Renal cortex interstitium (tissue), 11 donors: ENCODE measurements at regions not wholly inside any gene's neighbourhood (a gene's known extent, or its start where the extent isn't known, plus 50 kb on each side); places are given as distances from the start of the nearest gene placed in this dataset.
A peak's percentile ranks its signal among the peaks of the same experiment; 100 is the strongest.

Experiments
- DNase-seq, 11 donors: peaks; one replicate each; pipeline ENCODE4 v3.0.0-alpha.2; 2013; ENCODE audit warnings: low read depth in 9 of 11, low spot score in 4 of 11; ENCODE audit errors: extremely low read depth in 1 of 11

DNA sequence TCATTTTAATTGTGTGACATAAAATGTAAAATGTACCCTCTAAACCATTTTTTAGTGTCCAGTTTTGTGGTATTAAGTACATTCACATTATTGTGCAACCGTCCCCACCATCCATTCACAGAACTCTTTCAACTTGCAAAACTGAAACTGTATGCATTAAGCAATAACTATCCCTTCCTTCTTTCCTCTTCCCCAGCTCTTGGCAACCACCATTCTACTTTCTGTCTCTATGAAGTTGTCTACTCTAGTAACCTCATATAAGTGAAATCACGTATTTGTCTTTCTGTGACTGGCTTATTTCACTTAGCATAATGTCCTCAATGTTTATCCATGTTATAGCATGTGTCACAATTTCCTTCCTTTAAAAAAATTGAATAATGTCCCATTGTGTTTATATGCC, 142.4 kb downstream of the C9orf152 start:
- no peak for DNase-seq

DNA sequence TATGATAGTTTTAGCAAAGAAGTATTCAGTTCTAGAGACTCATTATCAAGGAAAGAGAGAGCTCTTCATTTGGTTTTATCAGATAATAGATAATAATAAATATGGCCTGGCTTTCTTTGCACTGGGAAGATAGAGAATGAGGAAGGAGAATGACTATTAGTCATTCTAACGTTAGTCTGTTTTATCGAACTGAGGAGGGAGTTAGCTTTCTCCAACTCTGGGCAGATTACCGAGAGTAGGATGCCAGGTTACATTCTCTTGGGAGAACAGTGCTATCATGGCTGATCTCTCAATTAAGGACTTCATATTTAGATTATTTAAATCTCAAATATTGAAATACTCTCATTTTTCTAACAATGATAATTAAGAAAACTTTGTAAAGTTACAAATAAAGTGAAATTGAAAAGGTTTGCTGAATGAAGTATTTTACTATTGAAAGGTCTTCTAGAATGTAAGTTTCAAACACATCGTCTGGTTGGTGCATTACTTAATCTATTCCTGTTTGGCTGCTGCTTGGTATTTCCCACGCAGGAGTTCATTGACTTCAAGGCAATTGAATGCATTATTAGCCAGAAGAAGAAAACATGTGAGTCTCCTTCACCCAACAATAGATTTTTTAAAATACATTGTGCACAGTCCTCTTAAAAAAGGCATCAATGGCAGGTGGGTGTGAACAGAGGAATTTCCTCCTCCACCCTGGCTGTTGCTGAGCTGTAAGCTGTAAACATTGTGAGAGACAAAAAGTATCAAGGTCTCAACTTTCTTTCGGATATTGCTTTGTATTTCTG, 140.8 kb downstream of the C9orf152 start:
- no peak for DNase-seq

DNA sequence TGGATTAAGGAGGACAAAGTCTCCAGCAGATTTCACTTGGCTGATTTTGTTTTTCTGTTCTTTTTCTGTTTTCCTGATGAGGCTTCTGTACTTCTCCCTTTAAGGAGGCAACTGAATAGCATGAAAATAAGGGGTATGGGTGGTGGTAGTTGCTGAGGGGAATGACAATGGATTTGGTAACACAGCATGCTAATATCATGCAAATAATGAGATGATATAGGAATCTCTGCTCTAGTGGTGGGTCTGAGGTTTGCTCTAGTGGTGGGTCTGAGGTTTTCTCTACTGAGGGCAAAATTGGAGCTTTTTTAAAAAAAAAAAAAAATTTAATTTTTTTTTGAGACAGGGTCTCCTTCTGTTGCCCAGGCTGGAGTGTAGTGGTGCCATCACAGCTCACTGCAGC, 139.7 kb downstream of the C9orf152 start:
- DNase-seq = no peak

GRCh38 chr9:110069326-110070248, 138.4 kb downstream of the C9orf152 start:
- no peak for DNase-seq

GRCh38 chr9:110072597-110073355, 135.2 kb downstream of the C9orf152 start:
- DNase-seq = no peak

GRCh38 chr9:110073356-110073905, 134.5 kb downstream of the C9orf152 start:
- DNase-seq = no peak

DNA sequence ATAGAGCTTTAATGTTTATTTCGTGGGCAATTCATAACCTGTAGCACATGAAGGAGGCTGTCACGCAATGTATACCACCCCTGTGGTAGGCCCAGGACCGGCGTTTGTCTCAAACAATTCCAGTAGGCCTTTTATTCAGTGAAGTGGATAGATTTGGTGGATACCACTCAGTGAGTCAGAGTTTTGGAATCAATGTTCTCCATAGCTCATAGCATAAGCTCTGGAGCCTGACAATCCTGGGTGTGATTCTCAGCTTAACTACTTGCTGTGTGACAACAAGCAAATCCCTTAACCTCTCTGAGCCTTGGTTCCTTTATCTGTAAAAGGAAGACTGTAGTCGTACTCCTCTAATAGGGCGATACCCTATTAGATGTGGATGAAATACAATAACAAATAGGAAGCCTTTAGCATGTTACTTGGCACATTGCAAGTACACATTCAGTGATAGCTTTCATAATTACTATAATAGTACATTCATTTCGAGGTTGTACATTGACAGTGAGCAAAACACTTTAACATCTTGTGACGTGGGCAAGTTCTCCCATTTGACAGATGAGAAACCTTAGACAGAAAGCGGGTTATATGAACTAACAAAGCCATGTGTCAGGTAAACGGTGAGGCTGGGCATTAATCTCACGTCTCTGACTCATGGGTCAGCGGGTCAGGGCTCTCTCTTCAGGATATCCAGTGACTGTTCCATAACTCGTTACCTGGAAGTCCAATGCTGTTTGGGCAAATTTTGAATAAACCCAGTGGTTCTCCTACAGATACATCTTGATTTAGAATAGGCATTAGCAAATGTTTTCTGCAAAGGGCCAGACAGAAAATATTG, 130.8 kb downstream of the C9orf152 start:
- DNase-seq = no peak

DNA sequence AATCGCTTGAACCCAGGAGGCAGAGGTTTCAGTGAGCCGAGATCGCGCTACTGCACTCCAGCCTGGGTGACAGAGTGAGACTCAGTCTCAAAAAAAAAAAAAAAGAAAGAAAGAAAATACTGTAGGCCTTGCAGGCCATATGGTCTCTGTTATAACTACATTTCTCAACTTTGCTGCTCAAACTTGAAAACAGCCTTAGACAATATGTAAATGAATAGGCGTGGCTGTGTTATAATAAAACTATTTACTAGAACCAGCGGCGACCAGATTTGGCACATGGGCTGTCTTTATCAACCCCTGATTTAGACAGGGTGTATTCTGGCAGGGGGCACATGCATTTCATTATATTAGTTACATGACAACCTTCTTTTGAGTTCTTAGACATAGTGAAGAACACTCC, 130.0 kb downstream of the C9orf152 start:
- no peak for DNase-seq

DNA sequence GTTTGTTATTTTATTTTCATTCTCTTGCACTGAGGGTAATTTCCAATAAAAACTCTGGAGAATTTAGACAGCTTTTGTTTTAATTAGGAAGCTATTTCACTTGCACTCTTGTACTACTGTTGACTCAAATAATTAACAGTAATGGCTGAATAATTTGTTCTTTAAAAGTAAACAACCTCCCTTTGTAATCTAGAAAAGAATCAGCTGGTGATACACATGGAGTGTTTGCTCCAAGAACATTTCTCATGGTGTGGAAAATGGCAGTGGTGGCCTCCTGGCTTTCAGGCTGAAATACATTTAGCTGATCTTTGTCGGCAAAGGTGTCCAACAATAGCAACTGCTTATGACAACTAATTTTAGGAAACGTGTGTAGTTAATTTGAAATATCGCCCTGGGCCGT, 129.4 kb downstream of the C9orf152 start:
- DNase-seq = peak in 3 of 11 donors; percentile 14 to 41 (median 23)

DNA sequence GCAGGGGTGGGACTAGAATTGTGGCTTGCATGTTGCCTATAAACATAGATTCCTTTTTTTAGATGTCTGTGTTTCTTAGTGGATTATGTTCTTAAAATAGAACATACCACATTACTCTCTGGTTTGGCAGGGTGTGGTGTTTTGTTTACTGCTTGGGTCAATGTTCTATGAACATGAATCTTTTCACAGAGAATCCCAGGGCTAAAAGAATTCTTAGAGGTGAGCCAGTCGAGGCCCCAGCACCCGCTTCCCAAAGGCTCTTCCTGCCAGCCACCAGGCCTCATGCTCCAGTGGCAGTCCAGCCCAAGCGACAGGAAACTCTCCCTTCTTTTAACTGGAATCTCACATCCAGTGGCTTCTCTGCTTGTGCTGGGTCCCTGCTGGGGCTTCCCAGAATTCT, 126.6 kb downstream of the C9orf152 start:
- no peak for DNase-seq

GRCh38 chr9:110083866-110084265, 124.1 kb downstream of the C9orf152 start:
- no peak for DNase-seq

DNA sequence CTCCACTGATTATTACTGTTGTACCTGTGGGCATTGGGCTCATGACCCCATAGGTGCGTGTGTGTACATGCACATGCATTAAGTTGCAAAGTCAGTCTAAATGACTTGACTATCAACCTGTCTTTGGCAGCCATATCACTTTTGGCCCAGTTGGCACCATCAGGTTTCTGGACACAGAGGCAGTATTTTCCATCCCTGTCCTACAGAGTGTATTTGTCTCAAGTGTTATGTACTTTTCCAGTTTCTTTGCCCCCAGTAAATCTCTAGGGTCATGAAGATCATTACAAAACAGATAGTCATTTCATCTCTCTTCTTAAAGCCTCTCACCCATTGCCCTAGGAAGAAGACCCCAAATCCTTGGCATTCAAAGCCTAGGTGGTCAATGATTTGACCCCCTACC, 121.4 kb downstream of the C9orf152 start:
- no peak for DNase-seq

GRCh38 chr9:110087605-110088004, 120.4 kb downstream of the C9orf152 start:
- no peak for DNase-seq

DNA sequence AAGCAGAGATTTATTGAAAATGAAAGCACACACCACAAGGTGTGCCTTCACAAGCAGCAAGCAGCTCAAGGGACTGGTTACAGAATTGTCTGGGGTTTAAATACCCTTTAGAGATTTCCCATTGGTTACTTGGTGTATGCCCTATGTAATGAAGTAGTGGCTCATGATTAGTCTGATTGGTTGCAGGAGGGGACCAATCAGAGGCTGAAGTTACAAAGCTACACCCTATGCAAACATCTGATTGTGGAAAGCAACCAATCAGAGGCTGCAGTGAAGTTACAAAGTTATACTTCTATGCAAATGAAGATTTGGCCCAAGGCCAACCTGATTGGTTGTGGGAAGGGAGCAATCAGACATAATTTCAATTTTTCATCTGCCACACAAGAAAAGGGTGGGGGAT, 119.9 kb downstream of the C9orf152 start:
- no peak for DNase-seq

- DNase-seq = no peak
These were observed 118.1 kb downstream of the C9orf152 start for GRCh38 chr9:110089681-110090370.

DNA sequence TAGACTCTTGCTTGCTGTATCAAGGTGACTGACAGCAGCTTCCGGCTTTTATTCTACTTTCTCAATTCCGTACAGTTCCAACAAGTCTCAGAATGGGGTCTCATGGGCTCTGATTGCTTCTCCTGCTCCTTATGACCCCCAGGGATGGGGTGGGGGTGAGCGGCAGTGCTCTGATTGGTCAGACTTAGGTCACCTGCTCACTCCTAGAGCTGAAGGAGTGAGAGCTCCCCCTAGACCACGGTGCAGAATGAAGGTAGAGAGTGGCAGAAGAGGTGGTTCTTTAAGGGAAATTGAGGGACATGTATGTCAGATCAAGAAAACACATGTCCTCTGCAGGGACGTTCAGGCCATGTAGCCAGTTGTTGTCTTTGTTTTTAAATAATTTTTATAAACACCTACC, 115.2 kb downstream of the C9orf152 start:
- no peak for DNase-seq

DNA sequence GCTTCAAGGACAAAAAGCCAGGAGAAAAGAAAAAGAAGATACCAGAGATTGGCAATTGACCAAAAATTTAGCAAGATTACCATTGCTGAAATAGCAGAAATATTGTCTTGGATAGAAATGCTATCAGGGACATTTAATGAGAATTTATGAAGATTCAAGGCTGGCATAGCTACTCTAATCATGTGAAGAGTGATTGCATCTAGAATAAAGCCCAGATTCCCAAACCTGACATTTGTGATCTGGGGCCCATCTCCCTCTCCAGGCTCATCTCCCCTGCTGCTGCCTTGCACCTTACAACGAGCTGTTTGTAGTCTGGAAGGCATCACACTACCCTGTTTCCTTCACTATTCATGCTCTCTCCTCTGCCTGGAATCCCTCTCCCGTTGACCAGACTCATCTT, 114.5 kb downstream of the C9orf152 start:
- no peak for DNase-seq

DNA sequence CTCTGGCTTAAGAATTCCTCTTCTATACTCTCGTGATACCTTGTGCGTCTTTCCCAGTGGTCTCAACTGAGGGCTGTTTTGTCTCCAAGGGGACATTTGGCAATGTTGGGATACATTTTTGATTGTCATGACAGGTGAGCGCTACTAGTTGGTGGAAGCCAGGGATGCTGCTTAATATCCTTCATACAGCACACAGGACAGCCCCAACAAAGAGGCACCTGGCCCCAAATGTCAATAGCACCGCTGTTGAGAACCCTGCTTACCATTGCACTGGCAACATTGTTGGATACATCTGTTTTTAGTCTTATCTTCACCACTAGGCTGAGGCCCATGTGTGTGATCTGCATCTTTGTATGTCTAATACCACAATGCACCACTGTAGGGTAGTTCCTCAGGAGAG, 114.1 kb downstream of the C9orf152 start:
- DNase-seq = no peak
